B cell (primary cell): ENCODE measurements at regions not wholly inside any gene's neighbourhood (a gene's known extent, or its start where the extent isn't known, plus 50 kb on each side); places are given as distances from the start of the nearest gene placed in this dataset.

Experiments used
- ATAC-seq: fragments of 200-7000 bp; cut with Tn5 transposase; one replicate; pipeline ENCODE4 v1.10.0; 2021; ENCODE audit warnings: low read depth, mild to moderate bottlenecking, moderate number of reproducible peaks, moderate library complexity
- CTCF ChIA-PET: fragments of 350-600 bp; sonication (Branson Sonifier 250); formaldehyde crosslinking; loops from one replicate; lab custom pipeline; 2021; ENCODE audit warnings: antibody characterized with exemption, inconsistent platforms; lab: Charles Lee
- POLR2A ChIA-PET: fragments of 350-600 bp; sonication (Branson Sonifier 250); formaldehyde crosslinking; loops from one replicate; lab custom pipeline; 2021; ENCODE audit warnings: antibody characterized with exemption; lab: Charles Lee
- DNase-seq: peaks from one replicate; pipeline ENCODE4 v3.0.0; 2013
- H2AFZ ChIP-seq: 2 replicates; pipeline ENCODE4 v1.6.1; 2012; ENCODE audit warnings: mild to moderate bottlenecking, low read depth, low read length; ENCODE audit not compliant: insufficient read depth, poor library complexity, severe bottlenecking
- H3K27ac ChIP-seq, 2 donors: 1 replicate in 1 of 2; 2 replicates in 1 of 2; pipeline ENCODE4 v1.5.1; 2012 to 2013; ENCODE audit warnings: low read length in 2 of 2, mild to moderate bottlenecking in 2 of 2, moderate library complexity in 1 of 2
- H3K27me3 ChIP-seq, 4 experiments: fragments of 200-600 bp in 1 of 4; sonication (generic) in 1 of 4; replicated peaks in 1 of 4; 1 replicate in 2 of 4; 2 replicates in 2 of 4; pipeline versions ENCODE4 v1.6.1 to v1.7.0; 2013 to 2016; ENCODE audit warnings: low read length in 3 of 4, mild to moderate bottlenecking in 2 of 4, mixed read lengths in 1 of 4, moderate library complexity in 1 of 4; ENCODE audit not compliant: insufficient read depth in 4 of 4, control insufficient read depth in 3 of 4; ENCODE audit errors: control extremely low read depth in 1 of 4
- H3K36me3 ChIP-seq, 2 experiments: replicated peaks in 1 of 2; 1 replicate in 1 of 2; 2 replicates in 1 of 2; pipeline versions ENCODE4 v1.6.1 to v1.7.1; 2013; ENCODE audit warnings: low read length in 1 of 2; ENCODE audit not compliant: insufficient read depth in 2 of 2, control insufficient read depth in 1 of 2; ENCODE audit errors: control extremely low read depth in 1 of 2, extremely low read depth in 1 of 2
- H3K4me1 ChIP-seq, 2 donors: fragments of 200-600 bp in 1 of 2; sonication (generic) in 1 of 2; 1 replicate in 1 of 2; 2 replicates in 1 of 2; pipeline versions ENCODE4 v1.5.1 to v1.6.1; 2013 to 2017; ENCODE audit warnings: low read length in 2 of 2; ENCODE audit not compliant: control insufficient read depth in 2 of 2, insufficient read depth in 2 of 2
- H3K4me2 ChIP-seq: replicated peaks from 2 replicates; pipeline ENCODE3; 2012; ENCODE audit warnings: mild to moderate bottlenecking, low read depth, low read length; ENCODE audit not compliant: poor library complexity, severe bottlenecking
- H3K4me3 ChIP-seq, 5 experiments: fragments of 200-600 bp in 1 of 5; sonication (generic) in 1 of 5; 1 replicate in 3 of 5; 2 replicates in 2 of 5; pipeline versions ENCODE4 v1.5.1 to v1.7.0; 2011 to 2016; ENCODE audit warnings: low read length in 4 of 5, mild to moderate bottlenecking in 4 of 5, low read depth in 2 of 5, control low read depth in 1 of 5, moderate library complexity in 1 of 5; ENCODE audit not compliant: insufficient read depth in 1 of 5; ENCODE audit errors: control extremely low read depth in 1 of 5, extremely low read depth in 1 of 5
- H3K79me2 ChIP-seq: fragments of 200-600 bp; sonication (generic); one replicate; pipeline ENCODE4 v1.6.0; 2016; ENCODE audit warnings: low read length; ENCODE audit not compliant: control insufficient read depth, insufficient read depth
- H3K9ac ChIP-seq: fragments of 200-600 bp; sonication (generic); 2 replicates; pipeline ENCODE4 v1.6.1; 2017; ENCODE audit warnings: mild to moderate bottlenecking, low read length, moderate library complexity
- H3K9me3 ChIP-seq, 3 donors: one replicate each; pipeline versions ENCODE4 v1.6.1 to v1.7.1; 2013; ENCODE audit warnings: low read length in 2 of 3; ENCODE audit not compliant: control insufficient read depth in 2 of 3, insufficient read depth in 1 of 3; ENCODE audit errors: control extremely low read depth in 1 of 3
- H4K20me1 ChIP-seq: 2 replicates; pipeline ENCODE4 v1.6.0; 2012; ENCODE audit warnings: mild to moderate bottlenecking, low read length; ENCODE audit not compliant: insufficient read depth, control insufficient read depth, poor library complexity, severe bottlenecking
- H3K27ac Mint-ChIP-seq: one replicate; pipeline ENCODE4 v1.8.0; 2021; ENCODE audit warnings: mixed read lengths
- H3K27me3 Mint-ChIP-seq: one replicate; pipeline ENCODE4 v1.8.0; 2021; ENCODE audit warnings: mixed read lengths
- H3K4me1 Mint-ChIP-seq: one replicate; pipeline ENCODE4 v1.8.0; 2021; ENCODE audit warnings: mixed read lengths
- H3K4me3 Mint-ChIP-seq: one replicate; pipeline ENCODE4 v1.8.0; 2021; ENCODE audit warnings: mixed read lengths
- H3K9me3 Mint-ChIP-seq: one replicate; pipeline ENCODE4 v1.8.0; 2022; ENCODE audit warnings: mixed read lengths; ENCODE audit not compliant: insufficient read depth
- CTCF ChIP-seq: fragments of 200-600 bp; IDR thresholded peaks from one replicate; pipeline ENCODE4 v1.8.0; 2022; ENCODE audit warnings: antibody characterized with exemption, mild to moderate bottlenecking
- EZH2 ChIP-seq: IDR thresholded peaks from 2 replicates; pipeline ENCODE4 v1.6.1; 2012; ENCODE audit warnings: borderline replicate concordance, low read depth, mild to moderate bottlenecking, moderate library complexity, low read length; ENCODE audit not compliant: insufficient read depth, poor library complexity, severe bottlenecking
- WGBS: methylation state at CpG from one replicate; pipeline ENCODE4 v1.1.5; 2013; ENCODE audit warnings: missing lambda C conversion rate; ENCODE audit not compliant: insufficient coverage; 5-methylcytosine and 5-hydroxymethylcytosine counted together
- intact Hi-C: fragments of 100-400 bp; cut with micrococcal nuclease; formaldehyde crosslinking; loops from one replicate; pipeline ENCODE4 v1.10.0; 2022

- Mint-ChIP-seq H3K9me3 (no peaks in the 10 kb centered on the region), H3K4me3 (no peak overlapping the region), H3K27ac (no peak overlapping the region), H3K4me1 (no peaks in the 10 kb centered on the region), H3K27me3 (peaks cover 27% of the 10 kb centered on the region)
- Histone ChIP-seq H2AFZ (no peak overlapping the region), H3K9me3 (no peaks in the 10 kb centered on the region), H3K79me2 (no peaks in the 10 kb centered on the region), H3K4me1 (no peaks in the 10 kb centered on the region), H3K27me3 (peaks cover 0 to 3% (median 0%) of the 10 kb centered on the region in 4 experiments), H3K27ac (no peak overlapping the region), H3K4me2 (no peak overlapping the region), H3K36me3 (no peaks in the 10 kb centered on the region), H4K20me1 (no peaks in the 10 kb centered on the region), H3K4me3 (no peak overlapping the region), H3K9ac (no peak overlapping the region)
- no peak for DNase-seq
- ATAC-seq = no peak
- WGBS = 92% methylated on average over 11 of the region's 12 CpGs
- intact Hi-C loops = no loop called here
- CTCF ChIA-PET = no interaction called here
- POLR2A ChIA-PET = no interaction called here
- no peak for TF ChIP-seq CTCF
- TF ChIP-seq EZH2 = no peak
Measured at GRCh38 chr2:239558661-239559060, 157.8 kb upstream of the HDAC4 start.

- H3K9ac ChIP-seq = no peak overlapping the region
- no peak overlapping the region for H3K27ac ChIP-seq
- intact Hi-C loops = no loop called here
- WGBS = no CpG with 5 or more reads among the region's 5 CpGs
- H3K27me3 ChIP-seq = peaks cover 0 to 4% (median 0%) of the 10 kb centered on the region in 4 experiments
- no peak overlapping the region for H3K27ac Mint-ChIP-seq
- no peaks in the 10 kb centered on the region for H3K4me1 ChIP-seq
- no peak overlapping the region for H3K4me3 ChIP-seq
- H3K4me2 ChIP-seq = no peak overlapping the region
- H2AFZ ChIP-seq = no peak overlapping the region
- no peaks in the 10 kb centered on the region for H3K36me3 ChIP-seq
- no peaks in the 10 kb centered on the region for H4K20me1 ChIP-seq
- no peak for TF ChIP-seq CTCF
- no peak for TF ChIP-seq EZH2
- H3K27me3 Mint-ChIP-seq = peaks cover 22% of the 10 kb centered on the region
- no peaks in the 10 kb centered on the region for H3K4me1 Mint-ChIP-seq
- POLR2A ChIA-PET = no interaction called here
- H3K9me3 Mint-ChIP-seq = no peaks in the 10 kb centered on the region
- H3K79me2 ChIP-seq = no peaks in the 10 kb centered on the region
- DNase-seq (no peak), ATAC-seq (no peak)
- CTCF ChIA-PET = no interaction called here
- no peak overlapping the region for H3K4me3 Mint-ChIP-seq
- no peaks in the 10 kb centered on the region for H3K9me3 ChIP-seq
Measured at GRCh38 chr2:239557516-239557915, 156.7 kb upstream of the HDAC4 start.
